CD4-positive, alpha-beta T cell (primary cell): ENCODE measurements at regions not wholly inside any gene's neighbourhood (a gene's known extent, or its start where the extent isn't known, plus 50 kb on each side); places are given as distances from the start of the nearest gene placed in this dataset.

Experiments
- ATAC-seq: fragments of 200-7000 bp; cut with Tn5 transposase; one replicate; pipeline ENCODE4 v1.10.0; 2022; ENCODE audit warnings: mild to moderate bottlenecking; ENCODE audit not compliant: poor library complexity
- CTCF ChIA-PET: fragments of 350-600 bp; sonication (Branson Sonifier 250); formaldehyde crosslinking; loops from one replicate; lab custom pipeline; 2021; ENCODE audit warnings: antibody characterized with exemption, inconsistent platforms; lab: Charles Lee
- POLR2A ChIA-PET: fragments of 350-600 bp; sonication (Branson Sonifier 250); formaldehyde crosslinking; loops from one replicate; lab custom pipeline; 2021; ENCODE audit warnings: antibody characterized with exemption, inconsistent platforms; lab: Charles Lee
- DNase-seq, 14 experiments: peaks; one replicate each; pipeline ENCODE4 v3.0.0-alpha.2; 2013 to 2020; ENCODE audit warnings: mixed read lengths in 2 of 14
- H3K27ac ChIP-seq, 2 donors: one replicate each; pipeline versions ENCODE4 v1.5.1 to v1.7.0; 2013; ENCODE audit warnings: low read length in 2 of 2, low read depth in 1 of 2, mild to moderate bottlenecking in 1 of 2
- H3K27me3 ChIP-seq, 2 experiments: 1 replicate in 1 of 2; 2 replicates in 1 of 2; pipeline versions ENCODE4 v1.6.1 to v1.7.0; 2013; ENCODE audit warnings: low read length in 2 of 2, control low read depth in 1 of 2, mild to moderate bottlenecking in 1 of 2, moderate library complexity in 1 of 2; ENCODE audit not compliant: insufficient read depth in 2 of 2, control insufficient read depth in 1 of 2
- H3K36me3 ChIP-seq: one replicate; pipeline ENCODE4 v1.6.1; 2013; ENCODE audit warnings: low read length, control low read depth; ENCODE audit not compliant: insufficient read depth
- H3K4me1 ChIP-seq: one replicate; pipeline ENCODE4 v1.6.1; 2013; ENCODE audit warnings: low read length, control low read depth; ENCODE audit not compliant: insufficient read depth
- H3K4me3 ChIP-seq: one replicate; pipeline ENCODE4 v1.5.1; 2013; ENCODE audit warnings: mild to moderate bottlenecking, low read length, moderate library complexity
- H3K9me3 ChIP-seq, 2 experiments: 1 replicate in 1 of 2; 2 replicates in 1 of 2; pipeline versions ENCODE4 v1.6.1 to v1.7.0; 2013; ENCODE audit warnings: low read length in 2 of 2, mild to moderate bottlenecking in 2 of 2, control low read depth in 1 of 2, moderate library complexity in 1 of 2; ENCODE audit not compliant: control insufficient read depth in 1 of 2, insufficient read depth in 1 of 2
- H3K27ac Mint-ChIP-seq: one replicate; pipeline ENCODE4 v1.8.0; 2020; ENCODE audit warnings: mixed read lengths
- H3K27me3 Mint-ChIP-seq: one replicate; pipeline ENCODE4 v1.8.0; 2021; ENCODE audit warnings: mixed read lengths
- H3K36me3 Mint-ChIP-seq: one replicate; pipeline ENCODE4 v1.8.0; 2021; ENCODE audit warnings: low read depth, mixed read lengths
- H3K4me1 Mint-ChIP-seq: one replicate; pipeline ENCODE4 v1.8.0; 2021; ENCODE audit warnings: low read depth, mixed read lengths
- H3K4me3 Mint-ChIP-seq: one replicate; pipeline ENCODE4 v1.8.0; 2020; ENCODE audit warnings: mild to moderate bottlenecking, mixed read lengths
- H3K9me3 Mint-ChIP-seq: one replicate; pipeline ENCODE4 v1.8.0; 2020; ENCODE audit warnings: mixed read lengths
- intact Hi-C, 2 experiments: fragments of 100-400 bp; cut with DNase I in 1 of 2; cut with micrococcal nuclease in 1 of 2; formaldehyde crosslinking; loops; one replicate each; pipeline versions ENCODE4 v1.15.1 to v1.9.0; 2023 to 2025; cut with DNase I, micrococcal nuclease
- TF ChIP-seq, protein P1 (sequence below): fragments of 200-600 bp; IDR thresholded peaks from one replicate; pipeline ENCODE4 v1.8.0; 2022; ENCODE audit warnings: antibody characterized with exemption, mild to moderate bottlenecking

DNA sequence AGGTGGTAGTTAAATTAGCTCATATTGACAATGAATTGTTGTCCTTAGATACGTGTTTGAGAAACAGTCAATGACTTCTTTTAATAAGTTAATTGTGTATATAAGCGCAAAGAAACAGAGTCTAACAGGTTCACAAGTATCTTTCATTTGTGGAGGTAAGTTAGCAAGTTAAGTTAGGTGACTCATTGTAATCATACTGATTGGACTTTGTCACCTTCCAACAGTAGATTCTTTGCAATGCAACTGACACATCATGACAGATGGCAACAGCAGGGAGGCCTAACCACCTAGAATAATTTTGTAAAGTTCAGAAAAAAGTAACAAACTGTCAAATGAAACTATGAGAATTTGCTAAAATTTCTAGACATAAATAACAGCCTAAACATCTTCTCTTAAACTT lies 207.6 kb upstream of the PITX2 start:
- Mint-ChIP-seq H3K27ac (no peak overlapping the region), H3K4me3 (no peak overlapping the region), H3K9me3 (peaks cover 2% of the 10 kb centered on the region), H3K27me3 (no peaks in the 10 kb centered on the region), H3K4me1 (no peaks in the 10 kb centered on the region), H3K36me3 (no peaks in the 10 kb centered on the region)
- H3K4me3 ChIP-seq, result no peak overlapping the region
- no peak overlapping the region for H3K27ac ChIP-seq
- CTCF ChIA-PET, result no interaction called here
- H3K36me3 ChIP-seq, result no peaks in the 10 kb centered on the region
- no peak for ATAC-seq
- no peak for DNase-seq
- POLR2A ChIA-PET, result no interaction called here
- no peaks in the 10 kb centered on the region for H3K9me3 ChIP-seq
- no peaks in the 10 kb centered on the region for H3K27me3 ChIP-seq
- H3K4me1 ChIP-seq, result no peaks in the 10 kb centered on the region
- intact Hi-C loops, result no loop called here
- TF ChIP-seq, protein P1, sequence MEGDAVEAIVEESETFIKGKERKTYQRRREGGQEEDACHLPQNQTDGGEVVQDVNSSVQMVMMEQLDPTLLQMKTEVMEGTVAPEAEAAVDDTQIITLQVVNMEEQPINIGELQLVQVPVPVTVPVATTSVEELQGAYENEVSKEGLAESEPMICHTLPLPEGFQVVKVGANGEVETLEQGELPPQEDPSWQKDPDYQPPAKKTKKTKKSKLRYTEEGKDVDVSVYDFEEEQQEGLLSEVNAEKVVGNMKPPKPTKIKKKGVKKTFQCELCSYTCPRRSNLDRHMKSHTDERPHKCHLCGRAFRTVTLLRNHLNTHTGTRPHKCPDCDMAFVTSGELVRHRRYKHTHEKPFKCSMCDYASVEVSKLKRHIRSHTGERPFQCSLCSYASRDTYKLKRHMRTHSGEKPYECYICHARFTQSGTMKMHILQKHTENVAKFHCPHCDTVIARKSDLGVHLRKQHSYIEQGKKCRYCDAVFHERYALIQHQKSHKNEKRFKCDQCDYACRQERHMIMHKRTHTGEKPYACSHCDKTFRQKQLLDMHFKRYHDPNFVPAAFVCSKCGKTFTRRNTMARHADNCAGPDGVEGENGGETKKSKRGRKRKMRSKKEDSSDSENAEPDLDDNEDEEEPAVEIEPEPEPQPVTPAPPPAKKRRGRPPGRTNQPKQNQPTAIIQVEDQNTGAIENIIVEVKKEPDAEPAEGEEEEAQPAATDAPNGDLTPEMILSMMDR, result no peak

DNA sequence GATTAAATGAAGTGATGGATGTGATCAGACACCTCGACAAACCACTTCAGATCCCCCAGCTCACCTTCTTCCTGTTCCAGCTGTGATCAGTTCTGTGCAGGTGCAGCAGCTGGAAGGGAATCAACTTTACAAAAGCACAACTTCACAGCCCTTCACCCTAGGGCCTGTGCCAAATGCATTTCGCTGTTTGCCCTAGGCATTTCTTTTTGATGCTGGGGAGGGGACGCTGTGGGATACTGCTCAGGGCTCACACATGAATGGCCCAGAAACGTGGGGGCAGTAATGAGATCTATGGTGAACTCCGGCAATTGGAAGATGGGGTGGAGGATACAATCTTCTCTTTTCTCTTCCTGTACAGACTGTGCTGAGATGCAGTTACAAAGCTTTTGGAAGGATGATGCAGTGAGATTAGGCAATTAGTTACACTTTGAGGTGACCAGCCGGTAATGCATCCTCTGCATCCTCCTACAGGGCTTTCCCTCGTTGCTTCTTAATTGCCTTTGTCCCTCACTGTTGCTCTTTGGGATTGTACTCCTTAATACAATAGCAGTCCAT lies 215.1 kb upstream of the PITX2 start:
- Histone ChIP-seq H3K4me3 (no peak overlapping the region), H3K4me1 (no peaks in the 10 kb centered on the region), H3K36me3 (no peaks in the 10 kb centered on the region), H3K27ac (no peak overlapping the region), H3K9me3 (peaks cover 0 to 4% of the 10 kb centered on the region in 2 experiments), H3K27me3 (peaks cover 0 to 4% of the 10 kb centered on the region in 2 experiments)
- H3K4me1 Mint-ChIP-seq, result no peaks in the 10 kb centered on the region
- H3K4me3 Mint-ChIP-seq, result no peak overlapping the region
- CTCF ChIA-PET, result no interaction called here
- no peak overlapping the region for H3K27ac Mint-ChIP-seq
- no peaks in the 10 kb centered on the region for H3K9me3 Mint-ChIP-seq
- DNase-seq (no peak), ATAC-seq (no peak)
- TF ChIP-seq, protein P1, result no peak
- intact Hi-C loops, result no loop called here
- H3K27me3 Mint-ChIP-seq, result no peaks in the 10 kb centered on the region
- no peaks in the 10 kb centered on the region for H3K36me3 Mint-ChIP-seq
- POLR2A ChIA-PET, result no interaction called here

DNA sequence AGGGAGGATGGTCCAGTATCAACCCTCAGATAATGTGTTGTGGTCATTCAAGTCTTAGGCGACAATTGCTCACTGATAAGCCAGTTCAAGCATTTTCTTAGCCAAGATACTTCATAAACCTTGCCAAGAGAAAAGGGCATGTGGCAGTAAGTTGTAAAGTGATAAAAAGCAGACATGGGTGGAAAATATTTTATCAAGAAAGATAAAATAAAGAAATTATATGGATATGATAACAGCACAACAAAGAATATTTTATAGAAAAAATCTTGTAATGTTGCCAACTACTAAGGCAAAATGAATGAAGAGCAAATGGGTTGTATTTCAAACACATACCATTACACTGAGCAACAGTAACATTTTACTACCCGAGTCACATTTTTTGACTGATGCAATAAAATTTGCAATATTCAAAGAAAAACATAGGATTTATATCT lies 217.4 kb upstream of the PITX2 start:
- TF ChIP-seq, protein P1, result no peak
- CTCF ChIA-PET, result interaction anchor here (0.7 kb wide), 1 partner anchor 22 kb away, joined by 3 read pairs; no protein-coding TSS in a partner anchor

More for the DNA sequence above, 217.4 kb upstream of the PITX2 start:
- Histone ChIP-seq H3K4me1 (no peaks in the 10 kb centered on the region), H3K36me3 (no peaks in the 10 kb centered on the region), H3K27ac (no peak overlapping the region), H3K9me3 (peaks cover 0 to 4% of the 10 kb centered on the region in 2 experiments), H3K27me3 (peaks cover 0 to 4% of the 10 kb centered on the region in 2 experiments), H3K4me3 (no peak overlapping the region)
- Mint-ChIP-seq H3K36me3 (no peaks in the 10 kb centered on the region), H3K27me3 (no peaks in the 10 kb centered on the region), H3K4me3 (no peak overlapping the region), H3K4me1 (no peaks in the 10 kb centered on the region), H3K9me3 (no peaks in the 10 kb centered on the region), H3K27ac (no peak overlapping the region)
- DNase-seq, result no peak
- POLR2A ChIA-PET, result no interaction called here
- intact Hi-C loops, result no loop called here
- ATAC-seq, result no peak
